Skeletal muscle cell (primary cell): ENCODE measurements at regions not wholly inside any gene's neighbourhood (a gene's known extent, or its start where the extent isn't known, plus 50 kb on each side); places are given as distances from the start of the nearest gene placed in this dataset.

Experiments
- DNase-seq: peaks from one replicate; pipeline ENCODE4 v3.0.0-alpha.2; 2010; ENCODE audit warnings: low read depth
- H3K4me3 ChIP-seq: 2 replicates; pipeline ENCODE4 v1.5.1; 2011; ENCODE audit warnings: low read depth, mild to moderate bottlenecking, control low read depth, low read length, moderate library complexity

DNA sequence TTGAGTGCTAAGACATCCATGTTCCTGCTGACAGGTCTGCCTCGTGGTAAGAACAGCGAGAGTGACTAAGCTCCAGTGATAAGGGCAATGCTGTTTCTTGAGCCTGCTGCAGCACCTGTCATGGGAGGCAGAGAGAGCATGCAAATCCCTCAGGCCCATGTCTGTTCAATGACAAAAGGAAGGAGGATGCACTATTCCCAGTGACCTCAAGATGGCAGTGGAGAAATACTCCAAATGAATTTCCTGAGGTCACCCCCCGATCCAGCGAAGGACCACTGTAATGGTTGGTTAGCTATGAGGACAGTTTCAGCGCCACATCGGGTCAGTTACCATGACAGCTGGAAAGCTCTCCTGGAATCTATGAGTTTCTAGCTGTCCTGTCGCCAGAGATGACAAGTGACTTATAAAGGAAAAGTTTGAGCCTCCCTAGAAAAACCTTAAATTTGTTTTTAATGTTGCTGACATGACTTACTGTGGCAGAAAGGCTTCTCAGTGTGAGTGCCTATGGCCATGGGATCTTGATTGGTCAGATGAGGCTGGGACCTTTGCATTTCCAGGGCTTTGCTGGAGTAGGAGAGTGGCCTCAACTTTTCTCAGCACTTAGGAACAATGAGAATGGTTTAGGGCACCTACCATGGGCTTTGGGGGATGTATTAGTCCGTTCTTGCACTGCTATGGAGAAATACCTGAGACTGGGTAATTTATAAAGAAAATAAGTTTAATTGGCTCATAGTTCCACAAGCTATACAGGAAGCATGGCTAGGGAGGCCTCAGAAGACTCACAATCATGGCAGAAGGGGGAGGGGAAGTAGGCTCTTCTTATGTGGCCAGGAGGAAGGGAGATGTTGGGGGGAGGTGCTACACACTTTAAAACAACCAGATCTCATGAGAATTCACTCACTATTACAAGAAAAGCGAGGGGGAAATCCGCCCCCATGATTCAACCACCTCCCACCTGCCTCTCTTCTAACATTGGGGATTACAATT is 88.0 kb upstream of the TMEM260 start:
- no peak for DNase-seq
- no peak overlapping the region for H3K4me3 ChIP-seq

DNA sequence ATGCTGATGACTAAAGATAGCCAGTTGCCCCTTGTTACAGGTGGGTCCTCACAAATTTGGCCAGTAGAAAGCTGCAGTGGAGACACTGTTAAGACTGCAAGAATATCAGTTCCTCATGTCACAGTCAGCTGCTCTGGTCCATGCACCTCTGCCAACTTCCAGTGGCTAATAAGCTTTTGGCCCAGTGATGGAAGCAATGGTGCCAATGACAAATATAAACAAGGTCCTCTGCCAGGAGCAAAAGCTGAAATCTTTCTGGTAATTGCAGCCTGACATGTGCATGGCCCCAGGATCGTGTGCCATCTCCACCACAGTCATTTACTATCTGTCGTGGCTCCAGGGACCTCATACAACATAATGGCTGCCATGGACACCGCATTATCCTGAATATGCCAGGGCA is 85.4 kb upstream of the TMEM260 start:
- no peak for DNase-seq

GRCh38 chr14:56498112-56498511 is 81.5 kb upstream of the TMEM260 start:
- no peak for DNase-seq
- H3K4me3 ChIP-seq = no peak overlapping the region

More for the DNA sequence above, 85.4 kb upstream of the TMEM260 start:
- H3K4me3 ChIP-seq = no peak overlapping the region

GRCh38 chr14:56501909-56502530 is 77.6 kb upstream of the TMEM260 start:
- DNase-seq = no peak
- no peak overlapping the region for H3K4me3 ChIP-seq

GRCh38 chr14:56505361-56505760 is 74.2 kb upstream of the TMEM260 start:
- H3K4me3 ChIP-seq = no peak overlapping the region
- DNase-seq = no peak

DNA sequence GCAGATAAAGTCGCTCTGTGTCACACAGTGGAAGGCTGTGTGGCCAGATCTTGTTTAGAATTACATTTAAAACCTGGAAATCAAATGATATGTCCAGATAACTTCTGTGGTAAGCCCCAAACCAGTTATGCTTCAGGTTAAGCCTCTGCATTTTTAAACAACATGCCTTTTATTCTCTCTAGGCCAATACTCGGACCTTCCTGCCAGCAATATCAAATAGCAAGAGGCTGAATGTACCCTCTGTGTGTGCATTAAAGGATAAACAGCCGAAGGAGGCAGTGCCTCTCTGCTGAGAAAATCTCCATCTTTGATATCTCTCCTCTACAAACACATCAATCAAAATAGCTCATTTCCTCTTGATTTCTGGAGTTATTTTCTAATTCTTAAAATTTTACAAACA is 67.1 kb upstream of the TMEM260 start:
- H3K4me3 ChIP-seq = no peak overlapping the region
- no peak for DNase-seq

- no peak overlapping the region for H3K4me3 ChIP-seq
- DNase-seq = no peak
Observed at GRCh38 chr14:56514663-56515371, 64.8 kb upstream of the TMEM260 start.

DNA sequence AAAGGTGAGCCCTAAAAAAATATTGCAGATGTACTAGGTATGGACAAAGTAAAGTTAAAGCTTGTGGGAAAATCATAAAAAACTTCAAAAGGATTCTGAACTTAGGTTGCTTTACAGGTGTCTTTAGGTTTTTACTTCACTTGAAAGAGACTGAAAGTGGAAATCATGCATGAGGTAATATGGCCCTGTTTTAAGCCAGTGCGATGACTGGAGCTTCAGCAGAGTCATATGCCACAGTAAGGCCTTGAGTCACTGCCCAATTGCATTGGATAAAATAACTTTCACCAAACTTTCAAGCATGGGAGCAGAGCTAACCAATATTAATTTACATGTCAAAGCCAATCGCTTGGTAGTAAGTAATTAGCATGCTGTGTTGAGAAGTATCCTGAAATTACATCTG is 63.9 kb upstream of the TMEM260 start:
- no peak overlapping the region for H3K4me3 ChIP-seq
- no peak for DNase-seq

GRCh38 chr14:56522403-56522802 is 57.2 kb upstream of the TMEM260 start:
- no peak for DNase-seq
- H3K4me3 ChIP-seq = no peak overlapping the region

- no peak overlapping the region for H3K4me3 ChIP-seq
- no peak for DNase-seq
Observed at GRCh38 chr14:56524971-56525677, 54.5 kb upstream of the TMEM260 start.

DNA sequence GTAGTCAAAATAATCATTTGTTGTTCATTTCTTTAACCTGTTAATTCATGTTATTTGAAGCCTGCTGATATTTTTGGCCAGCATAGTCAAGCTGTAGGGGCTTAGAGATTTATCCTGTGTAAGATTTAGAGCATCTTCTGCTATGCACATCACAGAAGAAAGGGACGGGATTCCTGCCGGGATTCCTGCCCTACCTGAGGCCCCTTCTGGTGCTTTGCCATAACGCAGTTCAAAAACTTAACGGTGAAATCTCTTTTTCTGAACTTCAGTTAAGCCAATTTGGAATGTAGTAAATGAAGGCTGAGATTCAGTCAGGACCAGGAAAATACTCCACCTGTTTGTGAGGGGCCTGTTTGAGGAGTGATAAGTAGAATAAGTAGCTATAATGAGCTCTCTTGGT is 50.7 kb upstream of the TMEM260 start:
- H3K4me3 ChIP-seq = no peak overlapping the region
- DNase-seq = no peak
